ENCODE measurements at regions not wholly inside any gene's neighbourhood (a gene's known extent, or its start where the extent isn't known, plus 50 kb on each side); places are given as distances from the start of the nearest gene placed in this dataset.
"Not testable (repeated sequence)": the region's sequence is repeated elsewhere in the genome, so short reads cannot be mapped to it uniquely, and the experiment has no call there.

GRCh38 chr7:15068324-15068723 is 165.8 kb upstream of the DGKB start:
- TF ChIP-seq CTCF (IDR thresholded peaks at IDR 0.05; ENCODE audit: borderline replicate concordance, insufficient read depth, low read depth, low read length): no peak
- H3K4me3 ChIP-seq (ENCODE audit: low read depth, low read length): no peak overlapping the region

GRCh38 chr7:15057272-15057671 is 154.7 kb upstream of the DGKB start:
- no peak overlapping the region for H3K4me3 ChIP-seq (ENCODE audit: low read depth, low read length)
- TF ChIP-seq CTCF (IDR thresholded peaks at IDR 0.05; ENCODE audit: borderline replicate concordance, insufficient read depth, low read depth, low read length): no peak

DNA sequence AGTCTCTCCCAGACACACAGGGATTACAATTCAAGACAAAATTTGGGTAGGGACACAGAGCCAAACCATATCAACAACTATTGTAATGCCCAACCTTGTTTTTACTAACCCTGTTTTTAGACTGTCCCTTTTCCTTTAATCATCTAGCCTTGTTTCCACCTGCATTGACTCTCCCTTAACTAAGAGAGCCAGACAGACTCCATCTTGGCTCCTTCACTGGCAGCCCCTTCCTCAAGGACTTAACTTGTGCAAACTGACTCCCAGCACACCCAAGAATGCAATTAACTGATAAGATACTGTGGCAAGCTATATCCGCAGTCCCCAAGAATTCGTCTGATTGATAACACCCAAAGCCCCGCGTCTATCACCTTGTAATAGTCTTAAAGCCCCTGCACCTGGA is 151.8 kb upstream of the DGKB start:
- not testable (repeated sequence) for H3K4me3 ChIP-seq (ENCODE audit: low read depth, low read length)

GRCh38 chr7:15049157-15049556 is 146.6 kb upstream of the DGKB start:
- TF ChIP-seq CTCF (IDR thresholded peaks at IDR 0.05; ENCODE audit: borderline replicate concordance, insufficient read depth, low read depth, low read length): no peak
- H3K4me3 ChIP-seq (ENCODE audit: low read depth, low read length): no peak overlapping the region

DNA sequence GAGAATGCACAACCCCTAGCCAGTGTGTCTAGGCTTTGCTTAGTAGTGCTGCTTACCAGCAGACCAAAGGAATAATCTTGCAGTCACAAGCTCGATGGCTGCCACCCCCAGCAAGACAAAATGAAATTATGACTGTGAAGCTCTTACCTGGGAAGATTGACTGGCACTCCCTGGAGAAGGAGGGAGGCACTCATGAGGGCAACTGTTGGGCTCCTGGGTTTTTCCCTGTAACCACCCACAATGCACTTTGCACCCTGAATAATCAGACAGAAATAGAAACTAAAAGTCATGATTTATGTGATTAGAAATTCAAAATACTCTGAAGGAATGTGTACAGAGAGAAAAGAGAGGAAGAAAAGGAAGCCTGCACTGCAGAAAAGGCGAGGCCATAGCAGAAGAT is 144.3 kb upstream of the DGKB start:
- no peak overlapping the region for H3K4me3 ChIP-seq (ENCODE audit: low read depth, low read length)
- no peak for TF ChIP-seq CTCF (IDR thresholded peaks at IDR 0.05; ENCODE audit: borderline replicate concordance, insufficient read depth, low read depth, low read length)

GRCh38 chr7:15043931-15044330 is 141.4 kb upstream of the DGKB start:
- TF ChIP-seq CTCF (IDR thresholded peaks at IDR 0.05; ENCODE audit: borderline replicate concordance, insufficient read depth, low read depth, low read length): no peak
- no peak overlapping the region for H3K4me3 ChIP-seq (ENCODE audit: low read depth, low read length)

- no peak for TF ChIP-seq CTCF (IDR thresholded peaks at IDR 0.05; ENCODE audit: borderline replicate concordance, insufficient read depth, low read depth, low read length)
Measured at GRCh38 chr7:15042285-15043065, 139.9 kb upstream of the DGKB start.

More at GRCh38 chr7:15042285-15043065, 139.9 kb upstream of the DGKB start:
- no peak overlapping the region for H3K4me3 ChIP-seq (ENCODE audit: low read depth, low read length)

All from GM12875 (cell line).